Body of pancreas (tissue), 4 donors: ENCODE measurements at regions not wholly inside any gene's neighbourhood (a gene's known extent, or its start where the extent isn't known, plus 50 kb on each side); places are given as distances from the start of the nearest gene placed in this dataset.

Experiments used
- CTCF ChIP-seq, 7 experiments: fragments of 450-650 bp in 4 of 7; fragments of 200-600 bp in 3 of 7; sonication (generic) in 3 of 7; IDR thresholded peaks; one replicate each; pipeline ENCODE4 v1.5.1; 2016 to 2019; ENCODE audit warnings: antibody characterized with exemption in 7 of 7
- POLR2A ChIP-seq, 3 donors: fragments of 450-650 bp; IDR thresholded peaks; one replicate each; pipeline ENCODE4 v1.6.1; 2016; ENCODE audit warnings: antibody characterized with exemption in 3 of 3, mild to moderate bottlenecking in 2 of 3

- TF ChIP-seq CTCF (IDR thresholded peaks at IDR 0.05) (no peak), POLR2A (IDR thresholded peaks at IDR 0.05) (no peak)
Observed at GRCh38 chr10:2625094-2625493, 442.3 kb upstream of the PFKP start.
